ENCODE measurements at regions not wholly inside any gene's neighbourhood (a gene's known extent, or its start where the extent isn't known, plus 50 kb on each side); places are given as distances from the start of the nearest gene placed in this dataset.

GRCh38 chr5:41641621-41642020 lies 131.2 kb upstream of the PLCXD3 start:
- H3K27ac ChIP-seq = no peak overlapping the region

GRCh38 chr5:41638685-41639084 lies 128.3 kb upstream of the PLCXD3 start:
- no peak overlapping the region for H3K27ac ChIP-seq
- TF ChIP-seq CTCF (conservative IDR thresholded peaks at IDR 0.05) (no peak), ZFX (IDR thresholded peaks at IDR 0.05) (no peak)

More at GRCh38 chr5:41641621-41642020, 131.2 kb upstream of the PLCXD3 start:
- TF ChIP-seq ZFX (IDR thresholded peaks at IDR 0.05) (no peak), CTCF (conservative IDR thresholded peaks at IDR 0.05) (peak; percentile 32)

- peak; percentile 59 for TF ChIP-seq CTCF (conservative IDR thresholded peaks at IDR 0.05)
- TF ChIP-seq ZFX (IDR thresholded peaks at IDR 0.05) = no peak
- no peak overlapping the region for H3K27ac ChIP-seq
Measured at GRCh38 chr5:41637869-41638268, 127.5 kb upstream of the PLCXD3 start.

- H3K27ac ChIP-seq = no peak overlapping the region
- TF ChIP-seq CTCF (conservative IDR thresholded peaks at IDR 0.05) (no peak), ZFX (IDR thresholded peaks at IDR 0.05) (no peak)
Measured at GRCh38 chr5:41637424-41637823, 127.0 kb upstream of the PLCXD3 start.

- no peak overlapping the region for H3K27ac ChIP-seq
- TF ChIP-seq CTCF (conservative IDR thresholded peaks at IDR 0.05) = peak; percentile 51
- TF ChIP-seq ZFX (IDR thresholded peaks at IDR 0.05) = no peak
Measured at GRCh38 chr5:41636605-41637004, 126.2 kb upstream of the PLCXD3 start.

- TF ChIP-seq CTCF (conservative IDR thresholded peaks at IDR 0.05) (no peak), ZFX (IDR thresholded peaks at IDR 0.05) (no peak)
- no peak overlapping the region for H3K27ac ChIP-seq
Measured at GRCh38 chr5:41629897-41630296, 119.5 kb upstream of the PLCXD3 start.

- H3K27ac ChIP-seq = no peak overlapping the region
- TF ChIP-seq CTCF (conservative IDR thresholded peaks at IDR 0.05) (no peak), ZFX (IDR thresholded peaks at IDR 0.05) (no peak)
Measured at GRCh38 chr5:41625571-41625970, 115.2 kb upstream of the PLCXD3 start.
